ENCODE measurements at regions not wholly inside any gene's neighbourhood (a gene's known extent, or its start where the extent isn't known, plus 50 kb on each side); places are given as distances from the start of the nearest gene placed in this dataset.

GRCh38 chr7:65471587-65471986, 97.9 kb downstream of the ZNF92 start:
- TF ChIP-seq CTCF (IDR thresholded peaks at IDR 0.05; ENCODE audit: low read depth, low read length) (no peak), EZH2phosphoT487 (IDR thresholded peaks at IDR 0.05; ENCODE audit: low read depth) (no peak)

All from OCI-LY3 (cell line).